ENCODE measurements at regions not wholly inside any gene's neighbourhood (a gene's known extent, or its start where the extent isn't known, plus 50 kb on each side); places are given as distances from the start of the nearest gene placed in this dataset.

GRCh38 chr5:144815131-144815530, 644.5 kb downstream of the KCTD16 start:
- no peak for DNase-seq (ENCODE audit: low spot score)

- DNase-seq (ENCODE audit: low spot score): peak; percentile 11
These were observed 642.1 kb downstream of the KCTD16 start for GRCh38 chr5:144812763-144813162.

- DNase-seq (ENCODE audit: low spot score): no peak
These were observed 629.5 kb downstream of the KCTD16 start for GRCh38 chr5:144800169-144800568.

GRCh38 chr5:144798595-144798994, 627.9 kb downstream of the KCTD16 start:
- DNase-seq (ENCODE audit: low spot score): no peak

- no peak for DNase-seq (ENCODE audit: low spot score)
These were observed 624.2 kb downstream of the KCTD16 start for GRCh38 chr5:144794922-144795321.

- DNase-seq (ENCODE audit: low spot score): no peak
These were observed 617.9 kb downstream of the KCTD16 start for GRCh38 chr5:144788556-144788955.

GRCh38 chr5:144788046-144788445, 617.4 kb downstream of the KCTD16 start:
- DNase-seq (ENCODE audit: low spot score): no peak

- DNase-seq (ENCODE audit: low spot score): no peak
These were observed 608.7 kb downstream of the KCTD16 start for GRCh38 chr5:144779368-144779767.

GRCh38 chr5:144778561-144778960, 607.9 kb downstream of the KCTD16 start:
- DNase-seq (ENCODE audit: low spot score): no peak

GRCh38 chr5:144774197-144774596, 603.5 kb downstream of the KCTD16 start:
- DNase-seq (ENCODE audit: low spot score): no peak

GRCh38 chr5:144773628-144774027, 603.0 kb downstream of the KCTD16 start:
- DNase-seq (ENCODE audit: low spot score): no peak

GRCh38 chr5:144771802-144772201, 601.1 kb downstream of the KCTD16 start:
- no peak for DNase-seq (ENCODE audit: low spot score)

- no peak for DNase-seq (ENCODE audit: low spot score)
These were observed 571.7 kb downstream of the KCTD16 start for GRCh38 chr5:144742361-144742760.

GRCh38 chr5:144731786-144732185, 561.1 kb downstream of the KCTD16 start:
- no peak for DNase-seq (ENCODE audit: low spot score)

GRCh38 chr5:144712090-144712489, 541.4 kb downstream of the KCTD16 start:
- DNase-seq (ENCODE audit: low spot score): no peak

GRCh38 chr5:144711172-144711571, 540.5 kb downstream of the KCTD16 start:
- no peak for DNase-seq (ENCODE audit: low spot score)

- DNase-seq (ENCODE audit: low spot score): no peak
These were observed 540.0 kb downstream of the KCTD16 start for GRCh38 chr5:144710637-144711036.

- DNase-seq (ENCODE audit: low spot score): no peak
These were observed 533.1 kb downstream of the KCTD16 start for GRCh38 chr5:144703776-144704175.

- DNase-seq (ENCODE audit: low spot score): no peak
These were observed 527.8 kb downstream of the KCTD16 start for GRCh38 chr5:144698484-144698883.

- DNase-seq (ENCODE audit: low spot score): peak; percentile 16
These were observed 527.2 kb downstream of the KCTD16 start for GRCh38 chr5:144697847-144698262.

- DNase-seq (ENCODE audit: low spot score): no peak
These were observed 521.3 kb downstream of the KCTD16 start for GRCh38 chr5:144691936-144692335.

GRCh38 chr5:144684899-144685298, 514.2 kb downstream of the KCTD16 start:
- DNase-seq (ENCODE audit: low spot score): no peak

- no peak for DNase-seq (ENCODE audit: low spot score)
These were observed 510.0 kb downstream of the KCTD16 start for GRCh38 chr5:144680711-144681110.

- no peak for DNase-seq (ENCODE audit: low spot score)
These were observed 500.4 kb downstream of the KCTD16 start for GRCh38 chr5:144671066-144671465.

GRCh38 chr5:144659634-144660227, 489.1 kb downstream of the KCTD16 start:
- DNase-seq (ENCODE audit: low spot score): no peak
